ENCODE measurements at regions not wholly inside any gene's neighbourhood (a gene's known extent, or its start where the extent isn't known, plus 50 kb on each side); places are given as distances from the start of the nearest gene placed in this dataset.
"Not testable (repeated sequence)": the region's sequence is repeated elsewhere in the genome, so short reads cannot be mapped to it uniquely, and the experiment has no call there.

DNA sequence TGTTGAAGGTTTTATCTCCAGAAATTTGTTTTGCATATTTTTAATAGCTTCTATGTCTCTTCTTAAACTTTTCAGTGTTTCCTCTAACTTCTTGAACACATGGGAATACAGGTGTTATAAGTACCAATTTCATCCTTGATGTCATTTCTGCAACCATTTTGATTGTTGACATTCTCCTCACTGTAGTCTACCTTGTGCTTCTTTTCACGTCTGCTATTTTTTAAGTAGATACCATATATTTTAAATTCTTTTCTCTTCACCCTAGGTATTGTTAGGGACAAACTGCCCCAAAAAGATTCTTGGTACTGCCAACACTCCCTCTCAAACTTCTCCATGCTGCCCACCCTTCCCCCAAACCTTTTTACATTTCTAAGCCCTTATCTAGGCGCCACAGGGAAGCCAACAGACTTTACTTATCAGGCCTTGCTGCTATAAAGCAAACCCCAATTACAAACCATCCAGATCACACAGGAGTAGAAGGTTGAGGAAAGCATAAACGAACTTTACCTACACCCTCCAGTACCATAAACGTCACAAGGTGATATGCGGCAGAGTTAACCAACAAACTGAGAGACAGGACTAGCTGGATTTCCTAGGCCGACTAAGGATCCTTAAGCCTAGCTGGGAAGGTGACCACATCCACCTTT is 1165.3 kb downstream of the TAF11L14 start:
- no peak for DNase-seq (ENCODE audit: low spot score)

DNA sequence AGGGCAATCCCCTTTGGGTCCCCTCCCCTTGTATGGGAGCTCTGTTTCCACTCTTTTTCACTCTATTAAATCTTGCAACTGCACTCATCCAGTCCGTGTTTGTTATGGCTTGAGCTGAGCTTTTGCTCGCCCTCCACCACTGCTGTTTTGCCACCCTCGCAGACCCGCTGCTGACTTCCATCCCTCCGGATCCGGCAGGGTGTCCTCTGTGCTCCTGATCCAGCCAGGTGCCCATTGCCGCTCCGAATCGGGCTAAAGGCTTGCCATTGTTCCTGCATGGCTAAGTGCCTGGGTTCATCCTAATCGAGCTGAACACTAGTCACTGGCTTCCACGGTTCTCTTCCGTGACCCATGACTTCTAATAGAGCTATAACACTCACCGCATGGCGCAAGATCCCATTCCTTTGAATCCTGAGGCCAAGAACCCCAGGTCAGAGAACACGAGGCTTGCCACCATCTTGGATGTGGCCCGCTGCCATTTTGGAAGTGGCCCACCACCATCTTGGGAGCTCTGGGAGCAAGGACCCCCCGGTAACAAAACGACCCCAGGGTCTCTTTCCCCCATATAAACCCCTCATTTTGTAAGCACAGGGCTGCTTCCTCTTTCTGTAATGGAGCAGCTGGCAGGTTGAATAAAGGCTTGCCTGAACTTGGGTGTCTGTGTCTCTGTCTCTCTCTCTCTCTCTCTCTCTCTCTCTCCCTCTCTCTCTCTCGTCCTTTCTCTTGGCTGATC is 1166.2 kb downstream of the TAF11L14 start:
- no peak for DNase-seq (ENCODE audit: low spot score)

DNA sequence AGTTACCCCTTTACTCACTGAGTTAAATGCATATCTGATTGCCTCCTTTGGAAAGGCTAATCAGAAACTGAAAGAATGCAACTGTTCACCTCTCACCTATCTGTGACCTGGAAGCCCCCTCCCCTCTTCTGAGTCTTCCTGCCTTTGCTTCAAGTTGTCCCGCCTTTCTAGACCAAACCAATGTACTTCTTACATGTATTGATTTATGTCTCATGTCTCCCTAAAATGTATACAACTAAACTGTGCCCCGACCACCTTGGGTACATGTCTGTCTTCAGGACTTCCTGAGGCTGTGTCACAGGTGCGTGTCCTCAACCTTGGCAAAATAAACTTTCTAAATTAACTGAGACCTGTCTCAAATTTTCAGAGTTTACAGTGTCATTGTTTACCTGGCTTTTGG is 1167.2 kb downstream of the TAF11L14 start:
- DNase-seq (ENCODE audit: low spot score) = not testable (repeated sequence)

DNA sequence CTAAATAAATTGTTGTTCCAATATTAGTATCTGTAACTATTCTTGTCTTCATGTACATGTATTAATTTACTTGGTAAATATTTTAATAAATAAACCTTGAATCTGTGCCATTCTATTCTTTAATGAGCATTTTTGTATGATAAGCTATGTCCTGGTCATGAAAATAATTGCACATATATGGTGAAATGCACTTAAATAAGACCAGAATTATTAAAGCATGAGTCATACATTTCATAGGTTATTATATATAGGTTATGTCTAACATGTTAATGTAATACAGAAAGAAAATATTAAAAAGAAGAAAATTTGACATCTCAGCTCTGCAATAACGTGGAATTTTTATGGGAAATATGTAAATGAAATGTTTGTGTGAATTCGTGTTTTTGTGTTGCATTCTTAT is 1168.1 kb downstream of the TAF11L14 start:
- DNase-seq (ENCODE audit: low spot score) = no peak

DNA sequence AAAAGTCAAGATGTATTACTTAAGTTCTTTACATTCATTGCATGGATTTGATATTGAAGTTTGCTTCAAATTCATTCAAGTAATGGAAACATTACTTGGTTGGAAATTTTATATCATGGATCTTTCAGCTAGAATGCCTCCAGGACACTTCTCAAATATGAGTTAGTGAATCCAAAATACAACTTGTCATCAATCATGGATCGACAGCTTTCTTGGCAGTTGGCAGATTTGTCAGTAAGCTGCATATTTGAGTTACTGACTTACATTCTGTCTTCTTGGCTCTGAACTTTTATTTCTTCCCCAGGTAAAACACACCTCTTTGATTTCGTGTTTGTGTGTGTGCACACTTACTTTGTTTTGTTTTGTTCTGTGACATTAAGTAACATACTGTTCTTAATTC is 1171.1 kb downstream of the TAF11L14 start:
- DNase-seq (ENCODE audit: low spot score) = no peak

DNA sequence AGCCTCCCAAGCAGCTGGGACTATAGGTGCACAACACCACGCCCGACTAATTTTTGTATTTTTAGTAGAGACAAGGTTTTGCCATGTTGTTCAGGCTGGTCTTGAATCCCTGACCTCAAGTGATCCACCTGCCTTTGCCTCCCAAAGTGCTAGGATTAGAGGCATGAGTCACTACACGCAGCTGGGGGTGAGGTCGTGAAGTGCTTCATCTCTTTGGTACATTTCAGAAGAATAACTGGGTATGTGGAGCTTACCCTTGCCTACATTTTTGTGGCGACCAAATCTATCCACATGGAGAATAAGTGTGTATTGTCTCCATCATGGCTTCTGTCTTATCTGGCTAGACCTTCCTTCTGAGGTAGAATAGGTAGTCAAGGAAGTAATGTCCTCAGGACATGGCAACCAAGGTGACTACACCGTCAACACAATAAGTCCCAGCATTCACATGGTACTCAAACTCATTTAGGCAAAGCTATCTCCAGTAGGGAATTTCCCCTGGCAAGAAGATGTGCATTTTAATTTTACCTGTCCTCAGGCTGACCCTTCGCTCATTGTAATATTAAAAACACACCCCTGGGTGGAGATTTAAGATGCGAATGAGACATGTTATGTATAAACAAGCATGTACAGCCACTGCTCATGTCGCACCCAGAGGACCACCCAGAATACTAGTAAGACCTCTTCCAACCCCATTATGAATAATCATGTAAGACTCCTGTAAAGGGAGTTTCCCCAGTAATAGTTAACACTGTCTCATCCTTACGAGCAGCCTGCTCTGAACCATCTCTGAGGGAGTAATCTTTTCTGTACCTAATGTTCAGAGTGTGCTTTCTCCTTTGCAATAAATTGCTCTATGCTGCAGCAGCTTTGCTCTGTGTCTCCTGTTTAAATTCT is 1173.2 kb downstream of the TAF11L14 start:
- DNase-seq (ENCODE audit: low spot score) = no peak

DNA sequence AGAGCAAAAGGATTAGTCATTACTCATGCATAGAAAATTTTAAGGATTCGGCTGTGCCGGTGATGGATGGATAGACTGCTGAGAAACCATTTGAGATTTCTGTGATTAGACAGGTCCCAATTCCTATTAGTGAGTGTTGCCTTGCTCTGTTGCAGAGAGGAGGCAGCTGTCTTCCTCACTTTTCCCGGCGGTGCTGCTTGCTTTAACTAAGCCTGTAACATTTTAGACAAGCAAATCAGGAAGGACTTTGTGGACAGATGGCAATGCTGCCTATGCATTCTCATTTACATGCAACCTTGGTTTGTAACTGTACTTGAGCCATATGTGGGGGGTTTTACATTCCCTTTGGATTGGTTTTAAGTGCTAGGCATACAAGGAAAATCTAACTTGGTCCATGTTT is 1176.3 kb downstream of the CDH18 start:
- no peak for DNase-seq (ENCODE audit: low spot score)

DNA sequence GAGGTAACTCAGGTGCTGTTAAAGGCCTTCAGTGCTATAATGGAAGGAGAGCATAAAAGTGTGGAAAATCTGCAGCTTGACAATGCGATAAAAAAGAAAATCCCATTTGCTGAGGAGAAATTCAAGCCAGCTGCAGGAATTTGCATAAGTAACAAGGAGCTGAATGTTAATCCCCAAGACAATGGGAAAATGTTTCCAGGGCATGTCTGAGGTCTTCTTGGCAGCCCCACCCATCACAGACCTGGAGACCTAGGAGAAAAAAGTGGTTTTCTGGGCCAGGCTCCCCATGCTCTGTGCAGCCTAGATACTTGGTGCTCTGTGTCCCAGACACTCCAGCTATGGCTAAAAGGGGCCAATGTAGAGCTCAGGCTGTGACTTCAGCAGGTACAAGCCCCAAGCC is 1159.6 kb downstream of the CDH18 start:
- DNase-seq (ENCODE audit: low spot score) = no peak

DNA sequence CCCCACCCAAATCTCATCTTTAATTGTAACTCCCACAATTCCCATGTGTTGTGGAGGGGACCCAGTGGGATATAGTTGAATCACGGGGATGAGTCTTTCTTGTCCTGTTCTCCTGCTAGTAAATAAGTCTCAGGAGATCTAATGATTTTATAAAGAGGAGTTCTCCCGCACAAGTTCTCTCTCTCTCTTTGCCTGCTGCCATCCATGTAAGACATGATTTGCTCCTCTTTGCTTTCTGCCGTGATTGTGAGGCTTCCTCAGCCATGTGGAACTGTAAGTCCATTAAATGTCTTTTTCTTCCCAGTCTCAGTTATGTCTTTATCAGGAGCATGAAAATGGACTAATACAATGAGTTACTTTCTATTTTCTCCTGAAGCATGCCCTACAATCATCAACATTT is 1158.5 kb downstream of the CDH18 start:
- DNase-seq (ENCODE audit: low spot score) = no peak

DNA sequence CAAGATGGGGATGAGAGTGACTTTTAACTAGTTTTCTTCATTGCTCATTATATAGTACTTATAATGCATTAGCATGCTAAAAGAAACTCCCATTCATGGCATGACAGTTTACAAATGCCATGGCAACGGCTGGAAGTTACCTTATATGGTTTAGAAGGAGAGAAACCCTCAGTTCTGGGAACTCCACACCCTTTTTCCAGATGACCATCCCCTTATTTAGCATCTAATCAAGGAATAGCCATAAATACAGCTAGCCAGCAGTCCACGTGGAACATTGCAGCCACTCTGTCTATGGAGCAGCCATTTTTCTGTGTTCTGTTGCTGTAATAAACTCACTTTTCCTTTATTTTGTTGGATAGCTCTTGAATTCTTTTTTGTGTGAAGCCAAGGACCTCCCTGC is 1137.8 kb downstream of the CDH18 start:
- DNase-seq (ENCODE audit: low spot score) = no peak

DNA sequence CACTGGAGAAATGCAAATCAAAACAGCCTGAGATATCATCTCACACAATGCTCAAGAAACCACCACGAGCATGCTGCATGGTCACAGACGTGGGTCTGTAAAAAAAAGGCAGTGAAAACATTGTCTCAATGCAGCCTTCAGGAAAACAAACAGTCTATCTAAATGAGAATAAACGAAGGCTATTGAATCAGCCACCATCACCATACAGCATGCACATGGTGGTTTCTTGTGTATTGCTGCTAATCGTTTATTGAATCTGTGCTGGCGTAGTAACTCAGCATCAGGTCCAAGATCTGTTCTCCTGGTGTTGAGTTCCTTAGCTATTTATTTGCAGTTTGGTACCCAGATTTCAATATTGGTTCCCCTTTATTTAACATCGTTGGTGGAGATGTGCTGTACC is 1115.0 kb downstream of the CDH18 start:
- DNase-seq (ENCODE audit: low spot score) = no peak

DNA sequence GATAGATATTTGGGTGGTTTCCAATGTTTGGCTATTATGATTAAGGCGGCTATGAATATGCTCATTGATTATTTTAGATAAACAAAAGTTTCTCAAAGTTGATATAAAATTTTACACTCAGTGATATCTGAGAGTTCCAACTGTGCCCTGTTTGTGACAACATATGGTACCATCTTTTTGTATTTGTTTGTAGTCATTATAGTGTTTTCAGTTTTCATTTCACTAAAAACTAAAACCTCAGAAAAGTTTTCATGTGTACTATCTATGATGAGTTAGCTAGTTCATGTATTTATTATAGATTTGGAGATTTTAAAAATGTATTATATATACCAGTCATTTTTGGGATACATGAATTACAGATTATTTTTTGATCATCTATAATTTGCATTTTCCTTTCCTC is 1111.4 kb downstream of the CDH18 start:
- DNase-seq (ENCODE audit: low spot score) = no peak

DNA sequence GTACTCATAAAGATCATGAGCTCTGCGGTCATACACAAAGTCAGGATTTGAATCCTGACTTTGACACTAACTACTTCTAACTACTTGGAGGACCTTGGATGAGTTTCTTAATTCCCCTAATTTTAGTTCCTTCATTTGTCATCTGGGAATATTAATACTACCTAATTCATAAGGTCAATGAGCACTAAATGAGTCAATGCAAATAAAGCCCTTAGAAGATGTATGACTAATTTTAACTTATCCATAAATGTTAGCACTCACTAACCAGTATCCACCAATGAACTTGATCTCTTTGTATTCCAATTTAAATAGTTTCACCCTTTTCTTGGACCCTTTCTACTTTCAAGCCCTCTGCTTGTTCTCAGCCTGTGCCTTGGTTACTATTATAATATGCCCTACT is 1106.4 kb downstream of the CDH18 start:
- DNase-seq (ENCODE audit: low spot score) = no peak

DNA sequence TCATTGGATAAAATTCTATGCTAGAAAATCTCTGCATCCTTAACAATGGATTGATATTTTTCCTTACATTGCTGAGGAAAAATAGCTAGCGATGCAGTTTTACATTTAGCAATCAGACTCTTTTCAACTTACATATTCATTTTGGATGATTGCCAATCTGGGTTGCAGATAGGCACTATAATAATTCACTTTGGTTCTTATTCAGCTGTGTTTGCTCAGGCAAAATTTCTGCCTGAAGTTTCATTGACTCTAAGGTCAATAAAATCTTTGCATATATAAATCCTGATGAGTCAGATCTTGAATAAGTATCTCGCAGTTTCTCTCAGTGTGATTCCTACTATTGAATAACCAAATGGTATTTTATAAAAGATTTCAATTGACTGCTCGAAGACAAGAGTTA is 1105.8 kb downstream of the CDH18 start:
- DNase-seq (ENCODE audit: low spot score) = no peak

DNA sequence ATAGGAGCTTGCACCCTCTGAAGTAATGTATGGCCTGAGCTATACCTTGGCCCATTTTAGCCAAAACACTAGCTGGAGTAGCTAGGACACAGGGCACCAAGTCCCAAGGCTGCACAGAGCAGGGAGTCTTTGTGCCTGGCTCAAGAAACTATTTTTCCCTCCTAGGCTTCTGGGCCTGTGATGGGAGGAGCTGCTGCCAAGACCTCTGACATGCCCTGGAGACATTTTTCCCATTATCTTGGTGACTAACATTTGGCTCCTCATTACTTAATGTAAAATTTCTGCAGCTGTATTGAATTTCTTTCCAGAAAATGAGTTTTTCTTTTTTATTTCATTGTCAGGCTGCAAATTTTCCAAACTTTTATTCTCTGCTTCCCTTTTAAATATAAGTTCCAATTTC is 1099.2 kb downstream of the CDH18 start:
- DNase-seq (ENCODE audit: low spot score) = no peak

DNA sequence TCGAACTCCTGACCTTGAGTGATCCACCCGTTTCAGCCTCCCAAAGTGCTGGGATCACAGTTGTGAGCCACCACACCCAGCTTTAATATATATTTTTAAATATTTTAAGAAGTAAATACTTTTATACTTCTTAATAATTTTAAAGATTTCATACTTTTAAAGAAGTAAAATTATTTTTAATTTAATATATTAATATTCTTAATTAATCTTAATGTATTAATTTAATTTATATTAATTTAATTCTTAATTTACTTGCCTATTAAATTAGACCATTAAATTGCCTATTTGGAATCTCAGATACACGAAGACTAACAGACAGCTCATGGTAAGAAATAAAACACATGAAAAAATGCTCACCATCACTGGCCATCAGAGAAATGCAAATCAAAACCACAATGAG is 1087.4 kb downstream of the CDH18 start:
- DNase-seq (ENCODE audit: low spot score) = no peak

DNA sequence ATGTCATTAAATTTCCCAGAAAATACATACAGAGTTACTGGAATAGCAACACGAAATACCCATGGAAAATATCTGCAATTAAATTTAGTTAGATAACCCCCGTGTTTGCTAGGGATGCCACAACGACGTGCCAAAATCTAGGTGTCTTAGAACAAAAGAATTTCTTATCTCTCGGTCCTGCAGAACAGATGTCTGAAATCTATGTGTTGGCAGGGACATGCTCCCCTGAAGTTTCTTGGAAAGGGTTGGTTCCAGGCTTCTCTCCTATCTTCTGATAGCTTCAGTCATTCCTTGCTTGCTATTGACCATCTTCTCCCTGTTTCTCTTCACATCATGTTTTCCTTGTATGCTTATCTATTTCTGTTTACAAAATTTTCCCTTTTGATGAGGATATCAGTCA is 1067.0 kb downstream of the CDH18 start:
- no peak for DNase-seq (ENCODE audit: low spot score)

DNA sequence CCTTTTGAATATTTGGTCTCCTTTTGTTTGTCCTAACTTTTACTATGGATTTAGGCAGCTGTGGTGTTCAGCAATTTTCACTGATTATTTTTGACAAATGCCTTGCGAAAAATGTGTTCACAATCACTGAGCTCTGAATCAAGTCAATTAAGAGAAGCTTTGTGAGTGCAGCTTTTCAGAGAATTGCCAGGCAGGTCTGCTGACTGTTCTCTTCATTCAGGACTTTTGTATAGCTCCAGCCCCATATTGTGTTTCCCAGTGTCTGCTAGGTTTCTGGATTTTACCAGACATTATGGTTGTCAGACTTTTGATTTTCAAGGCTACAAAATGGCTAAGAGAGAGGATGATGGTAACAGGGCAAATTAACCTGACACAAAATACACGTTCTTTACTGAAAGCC is 1055.9 kb downstream of the CDH18 start:
- DNase-seq (ENCODE audit: low spot score) = no peak

DNA sequence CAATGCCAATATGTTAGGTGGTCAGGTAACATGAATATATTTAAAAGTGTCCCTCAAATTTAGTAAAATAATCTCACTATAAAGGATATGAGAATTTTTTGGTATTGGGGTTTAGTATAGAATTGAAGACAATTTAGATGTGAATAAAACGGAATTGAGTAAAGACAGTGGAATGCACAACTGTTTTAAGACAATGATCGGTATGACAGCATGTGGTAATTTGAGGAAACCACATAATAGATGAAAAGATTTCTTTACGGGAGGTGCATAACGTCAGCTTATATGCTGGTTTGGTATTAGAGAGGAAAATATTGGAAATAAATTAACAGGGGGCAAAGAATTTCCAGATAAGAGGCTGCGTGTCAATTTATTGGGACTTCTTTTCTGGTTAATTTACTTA is 1043.2 kb downstream of the CDH18 start:
- no peak for DNase-seq (ENCODE audit: low spot score)

DNA sequence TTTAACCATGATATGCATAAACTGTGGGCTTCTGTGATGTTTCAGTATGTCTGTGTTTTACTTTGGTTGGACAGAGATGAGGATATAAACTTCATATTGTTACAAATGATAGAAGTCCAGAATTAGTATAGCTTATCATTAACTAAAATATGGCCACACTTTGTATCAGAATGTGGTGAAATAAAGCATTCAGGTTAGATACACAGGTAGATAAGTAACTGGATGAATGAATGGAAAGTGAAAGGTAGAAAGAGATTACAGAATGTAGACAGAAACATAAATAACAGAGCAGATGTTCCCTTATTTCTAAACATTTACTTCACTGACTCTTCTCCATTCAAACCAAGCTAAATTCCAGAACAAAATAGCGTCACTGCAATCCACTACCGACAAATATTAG is 1033.8 kb downstream of the CDH18 start:
- DNase-seq (ENCODE audit: low spot score) = no peak

DNA sequence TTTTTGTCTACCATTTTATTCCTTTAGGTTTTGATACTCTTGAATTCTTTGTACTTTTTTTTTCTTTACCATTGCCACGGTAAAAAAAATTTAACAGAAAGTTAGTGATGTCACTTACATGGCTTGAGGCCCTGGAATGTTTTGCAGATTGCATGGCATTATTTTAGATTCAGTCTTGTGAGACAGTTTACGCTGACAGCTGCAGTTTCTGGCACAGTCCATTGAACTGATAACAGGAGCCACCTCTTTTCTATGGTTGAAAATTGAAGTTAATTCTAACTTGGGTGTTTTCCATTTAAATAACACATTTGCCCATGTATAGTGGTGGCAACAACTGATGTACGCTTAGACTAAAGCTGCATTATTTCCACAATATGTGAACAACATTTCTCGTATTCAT is 1028.5 kb downstream of the CDH18 start:
- no peak for DNase-seq (ENCODE audit: low spot score)

DNA sequence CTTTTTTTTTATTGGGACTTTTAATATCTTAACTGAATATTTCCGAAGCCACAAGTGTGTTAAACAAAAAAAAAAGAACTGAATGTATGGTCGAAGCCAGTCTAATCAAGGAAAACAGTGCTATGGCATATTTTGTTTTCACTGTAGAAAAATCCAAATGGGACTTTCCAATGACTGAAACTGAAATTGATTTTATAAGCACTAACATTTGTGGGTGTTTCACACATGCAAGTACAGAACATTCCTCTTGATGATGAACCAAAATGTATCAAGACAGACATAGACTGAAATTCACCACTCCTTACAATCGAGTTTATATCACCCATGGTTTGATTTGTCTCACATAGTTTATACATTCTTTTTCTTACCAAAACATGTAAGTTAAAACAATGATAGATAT is 1026.8 kb downstream of the CDH18 start:
- DNase-seq (ENCODE audit: low spot score) = no peak

DNA sequence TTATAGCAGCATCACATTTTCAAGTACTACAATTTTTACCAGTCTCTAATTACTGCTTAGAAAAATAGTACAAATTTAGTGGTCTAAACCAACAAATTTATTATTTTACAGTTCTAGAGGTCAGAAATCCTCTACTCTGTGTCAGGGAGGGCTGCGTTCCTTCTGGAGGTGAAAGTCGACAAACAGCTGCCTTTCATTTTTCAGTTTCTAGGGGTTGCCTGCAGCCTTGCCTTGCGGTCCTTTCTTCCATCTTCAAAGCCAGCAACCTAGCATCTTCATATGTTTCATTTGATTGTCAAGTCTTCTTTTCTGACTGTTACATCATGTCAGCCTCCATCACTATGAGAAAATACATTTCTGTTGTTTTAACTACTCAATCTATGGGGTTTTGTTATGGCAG is 1022.1 kb downstream of the CDH18 start:
- DNase-seq (ENCODE audit: low spot score) = no peak
